ENCODE measurements at regions not wholly inside any gene's neighbourhood (a gene's known extent, or its start where the extent isn't known, plus 50 kb on each side); places are given as distances from the start of the nearest gene placed in this dataset.

DNA sequence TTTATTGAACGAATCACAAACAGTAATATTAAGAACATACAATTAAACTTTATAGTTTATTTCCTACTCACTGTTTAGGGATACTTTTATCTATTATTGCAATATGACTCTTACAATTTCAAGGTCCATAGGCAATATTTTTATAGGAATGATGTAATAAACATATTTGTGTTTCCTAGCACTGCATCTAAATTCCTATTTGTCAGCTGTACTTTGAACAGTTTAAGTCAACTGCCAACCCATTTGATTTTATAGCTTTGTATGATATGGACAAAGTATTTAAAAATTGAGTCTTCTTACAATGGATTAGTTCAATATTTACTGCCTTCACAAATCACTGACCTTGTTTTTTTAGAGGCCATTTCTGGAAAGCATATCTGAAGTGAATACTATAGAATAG lies 199.3 kb downstream of the PCDH7 start:
- Histone ChIP-seq H3K36me3 (ENCODE audit: control insufficient read depth, insufficient read depth, low read length) (no peaks in the 10 kb centered on the region), H3K4me1 (ENCODE audit: control insufficient read depth, insufficient read depth, low read length) (peaks cover 19% of the 10 kb centered on the region), H3K4me3 (ENCODE audit: low read depth, low read length) (no peak overlapping the region), H3K9ac (ENCODE audit: low read depth, low read length) (no peak overlapping the region), H3K27me3 (ENCODE audit: control insufficient read depth, insufficient read depth, low read length) (no peaks in the 10 kb centered on the region), H3K9me3 (ENCODE audit: control insufficient read depth, insufficient read depth, low read length) (no peaks in the 10 kb centered on the region)

DNA sequence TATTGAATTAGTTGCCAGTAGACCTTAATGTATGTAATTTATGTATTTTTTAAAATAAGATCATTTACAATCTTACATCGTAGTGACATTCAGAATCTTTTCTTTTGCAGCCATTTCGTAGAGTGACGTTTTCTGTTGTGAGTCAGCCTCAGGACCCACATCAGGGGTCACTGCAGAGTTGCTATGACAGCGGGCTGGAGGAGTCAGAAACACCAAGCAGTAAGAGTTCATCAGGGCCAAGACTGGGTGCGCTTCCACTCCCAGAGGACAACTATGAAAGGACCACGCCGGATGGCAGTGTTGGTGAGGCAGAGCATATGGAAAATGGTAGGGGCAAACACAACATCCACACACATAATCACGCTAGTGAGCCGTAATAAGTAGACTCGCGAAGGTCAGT lies 199.9 kb downstream of the PCDH7 start:
- Histone ChIP-seq H3K4me1 (ENCODE audit: control insufficient read depth, insufficient read depth, low read length) (peaks cover 19% of the 10 kb centered on the region), H3K9ac (ENCODE audit: low read depth, low read length) (no peak overlapping the region), H3K9me3 (ENCODE audit: control insufficient read depth, insufficient read depth, low read length) (no peaks in the 10 kb centered on the region), H3K4me3 (ENCODE audit: low read depth, low read length) (no peak overlapping the region), H3K36me3 (ENCODE audit: control insufficient read depth, insufficient read depth, low read length) (no peaks in the 10 kb centered on the region), H3K27me3 (ENCODE audit: control insufficient read depth, insufficient read depth, low read length) (no peaks in the 10 kb centered on the region)

- no peaks in the 10 kb centered on the region for H3K27me3 ChIP-seq (ENCODE audit: control insufficient read depth, insufficient read depth, low read length)
- no peak overlapping the region for H3K9ac ChIP-seq (ENCODE audit: low read depth, low read length)
- H3K4me1 ChIP-seq (ENCODE audit: control insufficient read depth, insufficient read depth, low read length), result peaks cover 11% of the 10 kb centered on the region
- no peaks in the 10 kb centered on the region for H3K36me3 ChIP-seq (ENCODE audit: control insufficient read depth, insufficient read depth, low read length)
- H3K9me3 ChIP-seq (ENCODE audit: control insufficient read depth, insufficient read depth, low read length), result no peaks in the 10 kb centered on the region
- no peak overlapping the region for H3K4me3 ChIP-seq (ENCODE audit: low read depth, low read length)
Measured at GRCh38 chr4:30922625-30923024, 202.5 kb downstream of the PCDH7 start.

DNA sequence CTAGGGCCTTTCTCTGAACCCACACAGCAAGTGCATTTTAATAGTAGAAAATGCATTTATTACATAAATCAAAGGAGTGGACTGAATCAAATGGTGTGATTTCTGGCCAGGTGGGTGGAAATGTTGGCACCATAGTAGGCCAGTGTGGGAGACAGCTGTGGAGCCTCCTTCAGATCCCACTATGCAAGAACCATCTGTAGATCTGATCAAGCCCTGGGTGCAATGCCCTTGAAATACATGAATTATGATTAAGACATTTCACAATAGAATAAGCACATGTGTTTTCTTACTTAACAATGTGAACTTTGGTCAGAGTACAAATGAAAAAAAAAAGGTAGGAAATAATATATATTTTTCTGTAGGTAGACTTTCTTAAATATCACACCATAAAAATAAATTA lies 204.3 kb downstream of the PCDH7 start:
- H3K9ac ChIP-seq (ENCODE audit: low read depth, low read length), result no peak overlapping the region
- H3K27me3 ChIP-seq (ENCODE audit: control insufficient read depth, insufficient read depth, low read length), result no peaks in the 10 kb centered on the region
- H3K4me3 ChIP-seq (ENCODE audit: low read depth, low read length), result no peak overlapping the region
- peaks cover 4% of the 10 kb centered on the region for H3K4me1 ChIP-seq (ENCODE audit: control insufficient read depth, insufficient read depth, low read length)
- no peaks in the 10 kb centered on the region for H3K36me3 ChIP-seq (ENCODE audit: control insufficient read depth, insufficient read depth, low read length)
- H3K9me3 ChIP-seq (ENCODE audit: control insufficient read depth, insufficient read depth, low read length), result no peaks in the 10 kb centered on the region

GRCh38 chr4:30929649-30930048 lies 209.5 kb downstream of the PCDH7 start:
- no peaks in the 10 kb centered on the region for H3K4me1 ChIP-seq (ENCODE audit: control insufficient read depth, insufficient read depth, low read length)
- no peak overlapping the region for H3K4me3 ChIP-seq (ENCODE audit: low read depth, low read length)
- H3K9ac ChIP-seq (ENCODE audit: low read depth, low read length), result no peak overlapping the region
- no peaks in the 10 kb centered on the region for H3K27me3 ChIP-seq (ENCODE audit: control insufficient read depth, insufficient read depth, low read length)
- H3K36me3 ChIP-seq (ENCODE audit: control insufficient read depth, insufficient read depth, low read length), result no peaks in the 10 kb centered on the region
- H3K9me3 ChIP-seq (ENCODE audit: control insufficient read depth, insufficient read depth, low read length), result no peaks in the 10 kb centered on the region

DNA sequence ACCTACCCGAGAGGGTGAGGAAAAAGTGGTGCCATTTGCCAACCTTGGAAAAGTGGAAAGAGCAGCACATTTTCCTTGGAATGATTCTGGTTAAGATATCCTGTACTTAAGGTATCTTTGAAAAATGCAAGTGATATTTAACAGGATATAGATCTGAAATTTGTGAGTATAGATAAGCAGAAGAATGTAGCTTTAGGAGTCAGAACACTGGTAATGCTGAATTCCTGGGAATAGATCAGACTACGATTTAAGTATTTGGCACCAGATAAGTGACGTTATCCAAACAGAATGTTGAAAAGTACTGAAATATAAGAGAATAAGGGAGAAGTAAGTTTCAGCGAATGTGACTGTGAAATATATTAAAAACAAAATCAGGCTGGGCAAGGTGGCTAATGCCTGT lies 210.1 kb downstream of the PCDH7 start:
- Histone ChIP-seq H3K9me3 (ENCODE audit: control insufficient read depth, insufficient read depth, low read length) (no peaks in the 10 kb centered on the region), H3K4me3 (ENCODE audit: low read depth, low read length) (no peak overlapping the region), H3K9ac (ENCODE audit: low read depth, low read length) (no peak overlapping the region), H3K27me3 (ENCODE audit: control insufficient read depth, insufficient read depth, low read length) (no peaks in the 10 kb centered on the region), H3K4me1 (ENCODE audit: control insufficient read depth, insufficient read depth, low read length) (no peaks in the 10 kb centered on the region), H3K36me3 (ENCODE audit: control insufficient read depth, insufficient read depth, low read length) (no peaks in the 10 kb centered on the region)

- Histone ChIP-seq H3K9me3 (ENCODE audit: control insufficient read depth, insufficient read depth, low read length) (no peaks in the 10 kb centered on the region), H3K4me1 (ENCODE audit: control insufficient read depth, insufficient read depth, low read length) (no peaks in the 10 kb centered on the region), H3K9ac (ENCODE audit: low read depth, low read length) (no peak overlapping the region), H3K36me3 (ENCODE audit: control insufficient read depth, insufficient read depth, low read length) (no peaks in the 10 kb centered on the region), H3K27me3 (ENCODE audit: control insufficient read depth, insufficient read depth, low read length) (no peaks in the 10 kb centered on the region), H3K4me3 (ENCODE audit: low read depth, low read length) (no peak overlapping the region)
Measured at GRCh38 chr4:30932581-30932980, 212.4 kb downstream of the PCDH7 start.

DNA sequence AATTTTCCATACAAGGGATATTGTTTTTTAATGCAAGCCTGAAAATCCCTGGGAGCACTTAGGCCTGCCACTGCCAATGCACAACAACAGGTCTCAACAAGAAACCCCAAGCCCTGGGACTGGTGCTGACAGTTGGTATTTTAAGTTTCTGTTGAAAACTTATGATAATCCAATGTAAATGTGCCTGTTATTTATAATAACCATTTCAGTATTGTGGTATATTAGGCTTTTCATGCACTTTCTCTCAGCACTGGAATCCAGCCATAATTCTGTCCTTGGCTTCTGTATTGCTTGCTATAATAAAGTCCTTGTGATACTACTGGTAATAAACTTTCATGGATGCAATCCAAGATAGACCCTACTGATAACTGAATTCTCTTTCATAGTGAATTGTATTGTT lies 218.9 kb downstream of the PCDH7 start:
- Histone ChIP-seq H3K4me3 (ENCODE audit: low read depth, low read length) (no peak overlapping the region), H3K27me3 (ENCODE audit: control insufficient read depth, insufficient read depth, low read length) (no peaks in the 10 kb centered on the region), H3K9ac (ENCODE audit: low read depth, low read length) (no peak overlapping the region), H3K36me3 (ENCODE audit: control insufficient read depth, insufficient read depth, low read length) (no peaks in the 10 kb centered on the region), H3K9me3 (ENCODE audit: control insufficient read depth, insufficient read depth, low read length) (no peaks in the 10 kb centered on the region), H3K4me1 (ENCODE audit: control insufficient read depth, insufficient read depth, low read length) (no peaks in the 10 kb centered on the region)

- Histone ChIP-seq H3K4me1 (ENCODE audit: control insufficient read depth, insufficient read depth, low read length) (no peaks in the 10 kb centered on the region), H3K9ac (ENCODE audit: low read depth, low read length) (no peak overlapping the region), H3K27me3 (ENCODE audit: control insufficient read depth, insufficient read depth, low read length) (no peaks in the 10 kb centered on the region)
Measured at GRCh38 chr4:30939684-30940083, 219.5 kb downstream of the PCDH7 start.

GRCh38 chr4:30941641-30942040 lies 221.5 kb downstream of the PCDH7 start:
- Histone ChIP-seq H3K4me3 (ENCODE audit: low read depth, low read length) (no peak overlapping the region), H3K9me3 (ENCODE audit: control insufficient read depth, insufficient read depth, low read length) (no peaks in the 10 kb centered on the region), H3K4me1 (ENCODE audit: control insufficient read depth, insufficient read depth, low read length) (no peaks in the 10 kb centered on the region), H3K36me3 (ENCODE audit: control insufficient read depth, insufficient read depth, low read length) (no peaks in the 10 kb centered on the region), H3K9ac (ENCODE audit: low read depth, low read length) (no peak overlapping the region), H3K27me3 (ENCODE audit: control insufficient read depth, insufficient read depth, low read length) (no peaks in the 10 kb centered on the region)

More at GRCh38 chr4:30939684-30940083, 219.5 kb downstream of the PCDH7 start:
- H3K36me3 ChIP-seq (ENCODE audit: control insufficient read depth, insufficient read depth, low read length), result no peaks in the 10 kb centered on the region
- no peak overlapping the region for H3K4me3 ChIP-seq (ENCODE audit: low read depth, low read length)
- no peaks in the 10 kb centered on the region for H3K9me3 ChIP-seq (ENCODE audit: control insufficient read depth, insufficient read depth, low read length)

DNA sequence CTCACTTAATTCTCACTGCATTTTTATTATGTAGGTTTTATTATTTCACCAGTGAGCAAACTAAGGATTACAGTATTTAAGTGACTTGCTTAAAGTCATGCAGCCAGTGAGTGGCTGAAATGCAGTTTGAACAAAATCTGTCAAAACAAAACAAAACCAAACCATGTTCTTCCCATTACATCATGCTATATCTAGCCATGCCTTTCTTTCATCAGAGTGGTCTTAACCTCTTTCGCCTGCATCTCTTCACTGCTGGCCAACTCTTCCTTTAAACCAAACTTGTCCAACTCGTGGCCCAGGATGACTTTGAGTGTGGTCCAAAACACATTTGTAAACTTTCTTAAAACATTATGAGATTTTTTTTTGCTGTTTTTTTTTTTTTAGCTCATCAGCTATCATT lies 223.2 kb downstream of the PCDH7 start:
- no peaks in the 10 kb centered on the region for H3K9me3 ChIP-seq (ENCODE audit: control insufficient read depth, insufficient read depth, low read length)
- no peaks in the 10 kb centered on the region for H3K27me3 ChIP-seq (ENCODE audit: control insufficient read depth, insufficient read depth, low read length)
- no peak overlapping the region for H3K9ac ChIP-seq (ENCODE audit: low read depth, low read length)
- H3K4me3 ChIP-seq (ENCODE audit: low read depth, low read length), result no peak overlapping the region
- no peaks in the 10 kb centered on the region for H3K36me3 ChIP-seq (ENCODE audit: control insufficient read depth, insufficient read depth, low read length)
- H3K4me1 ChIP-seq (ENCODE audit: control insufficient read depth, insufficient read depth, low read length), result no peaks in the 10 kb centered on the region

GRCh38 chr4:30945586-30945985 lies 225.4 kb downstream of the PCDH7 start:
- Histone ChIP-seq H3K4me1 (ENCODE audit: control insufficient read depth, insufficient read depth, low read length) (no peaks in the 10 kb centered on the region), H3K4me3 (ENCODE audit: low read depth, low read length) (no peak overlapping the region), H3K9me3 (ENCODE audit: control insufficient read depth, insufficient read depth, low read length) (no peaks in the 10 kb centered on the region), H3K9ac (ENCODE audit: low read depth, low read length) (no peak overlapping the region), H3K36me3 (ENCODE audit: control insufficient read depth, insufficient read depth, low read length) (no peaks in the 10 kb centered on the region), H3K27me3 (ENCODE audit: control insufficient read depth, insufficient read depth, low read length) (no peaks in the 10 kb centered on the region)

- no peaks in the 10 kb centered on the region for H3K9me3 ChIP-seq (ENCODE audit: control insufficient read depth, insufficient read depth, low read length)
- no peaks in the 10 kb centered on the region for H3K4me1 ChIP-seq (ENCODE audit: control insufficient read depth, insufficient read depth, low read length)
- H3K4me3 ChIP-seq (ENCODE audit: low read depth, low read length), result no peak overlapping the region
- no peak overlapping the region for H3K9ac ChIP-seq (ENCODE audit: low read depth, low read length)
- H3K36me3 ChIP-seq (ENCODE audit: control insufficient read depth, insufficient read depth, low read length), result no peaks in the 10 kb centered on the region
- no peaks in the 10 kb centered on the region for H3K27me3 ChIP-seq (ENCODE audit: control insufficient read depth, insufficient read depth, low read length)
Measured at GRCh38 chr4:30946288-30946687, 226.1 kb downstream of the PCDH7 start.
